ENCODE measurements at regions not wholly inside any gene's neighbourhood (a gene's known extent, or its start where the extent isn't known, plus 50 kb on each side); places are given as distances from the start of the nearest gene placed in this dataset.

DNA sequence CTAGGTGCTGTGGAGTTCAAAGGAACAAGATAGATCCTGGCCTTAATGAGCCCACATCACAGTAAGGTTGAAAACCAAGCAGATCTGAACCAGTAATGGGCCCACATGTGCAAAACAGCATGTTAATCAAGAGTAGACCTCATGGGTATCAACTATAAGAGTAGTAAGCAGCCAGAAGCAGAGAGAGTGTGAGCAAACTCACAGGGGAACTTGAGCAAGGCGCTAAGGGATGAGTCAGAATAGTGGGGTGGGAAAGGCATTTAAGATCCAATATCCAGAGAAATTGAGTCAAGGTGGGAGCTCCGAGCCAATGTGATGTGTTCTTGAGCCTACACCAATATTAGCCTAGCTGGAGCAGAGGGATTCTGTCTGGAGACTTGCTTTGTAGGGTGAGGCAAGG, 52.4 kb upstream of the GJA5 start:
- no peak for TF ChIP-seq GABPB1 (CRISPR knock-in tag; IDR thresholded peaks at IDR 0.05)
- TF ChIP-seq, protein P1, sequence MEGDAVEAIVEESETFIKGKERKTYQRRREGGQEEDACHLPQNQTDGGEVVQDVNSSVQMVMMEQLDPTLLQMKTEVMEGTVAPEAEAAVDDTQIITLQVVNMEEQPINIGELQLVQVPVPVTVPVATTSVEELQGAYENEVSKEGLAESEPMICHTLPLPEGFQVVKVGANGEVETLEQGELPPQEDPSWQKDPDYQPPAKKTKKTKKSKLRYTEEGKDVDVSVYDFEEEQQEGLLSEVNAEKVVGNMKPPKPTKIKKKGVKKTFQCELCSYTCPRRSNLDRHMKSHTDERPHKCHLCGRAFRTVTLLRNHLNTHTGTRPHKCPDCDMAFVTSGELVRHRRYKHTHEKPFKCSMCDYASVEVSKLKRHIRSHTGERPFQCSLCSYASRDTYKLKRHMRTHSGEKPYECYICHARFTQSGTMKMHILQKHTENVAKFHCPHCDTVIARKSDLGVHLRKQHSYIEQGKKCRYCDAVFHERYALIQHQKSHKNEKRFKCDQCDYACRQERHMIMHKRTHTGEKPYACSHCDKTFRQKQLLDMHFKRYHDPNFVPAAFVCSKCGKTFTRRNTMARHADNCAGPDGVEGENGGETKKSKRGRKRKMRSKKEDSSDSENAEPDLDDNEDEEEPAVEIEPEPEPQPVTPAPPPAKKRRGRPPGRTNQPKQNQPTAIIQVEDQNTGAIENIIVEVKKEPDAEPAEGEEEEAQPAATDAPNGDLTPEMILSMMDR (IDR thresholded peaks at IDR 0.05): no peak
- TF ChIP-seq, protein P2, sequence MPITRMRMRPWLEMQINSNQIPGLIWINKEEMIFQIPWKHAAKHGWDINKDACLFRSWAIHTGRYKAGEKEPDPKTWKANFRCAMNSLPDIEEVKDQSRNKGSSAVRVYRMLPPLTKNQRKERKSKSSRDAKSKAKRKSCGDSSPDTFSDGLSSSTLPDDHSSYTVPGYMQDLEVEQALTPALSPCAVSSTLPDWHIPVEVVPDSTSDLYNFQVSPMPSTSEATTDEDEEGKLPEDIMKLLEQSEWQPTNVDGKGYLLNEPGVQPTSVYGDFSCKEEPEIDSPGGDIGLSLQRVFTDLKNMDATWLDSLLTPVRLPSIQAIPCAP (CRISPR knock-in tag; IDR thresholded peaks at IDR 0.05): no peak
- TF ChIP-seq ATF1 (CRISPR knock-in tag; IDR thresholded peaks at IDR 0.05): no peak
- TF ChIP-seq HMGXB4 (CRISPR knock-in tag; IDR thresholded peaks at IDR 0.05): no peak
- no peak for TF ChIP-seq TEAD4 (CRISPR knock-in tag; IDR thresholded peaks at IDR 0.05)
